ENCODE measurements at regions not wholly inside any gene's neighbourhood (a gene's known extent, or its start where the extent isn't known, plus 50 kb on each side); places are given as distances from the start of the nearest gene placed in this dataset.

GRCh38 chr1:239772446-239772845 lies 319.2 kb upstream of the FMN2 start:
- no peak overlapping the region for H2AK5ac ChIP-seq (ENCODE audit: low read depth, low read length)
- H2BK15ac ChIP-seq (ENCODE audit: low read length): no peak overlapping the region
- H3K23ac ChIP-seq (ENCODE audit: insufficient read length): no peak overlapping the region
- no peak overlapping the region for H3K9ac ChIP-seq (replicated peaks in 1 of 4; ENCODE audit: extremely low read depth in 1 of 4, low read depth in 3 of 4, low read length in 3 of 4)
- H3K18ac ChIP-seq (ENCODE audit: extremely low read depth, low read length): no peak overlapping the region
- no peaks in the 10 kb centered on the region for H4K20me1 ChIP-seq (replicated peaks in 1 of 2; ENCODE audit: control insufficient read depth in 1 of 2, insufficient read depth in 2 of 2, low read length in 2 of 2)
- H3K36me3 ChIP-seq (ENCODE audit: control insufficient read depth in 2 of 4, insufficient read depth in 4 of 4, low read length in 3 of 4): no peaks in the 10 kb centered on the region
- H3K9me3 ChIP-seq (ENCODE audit: insufficient read depth in 2 of 2, low read depth in 1 of 2, low read length in 1 of 2): no peaks in the 10 kb centered on the region
- H3K4ac ChIP-seq (replicated peaks; ENCODE audit: insufficient read length, low read depth, low read length): no peak overlapping the region
- H3K4me3 ChIP-seq (ENCODE audit: extremely low read depth in 1 of 4, insufficient read depth in 2 of 4, low read depth in 3 of 4, low read length in 4 of 4): no peak overlapping the region
- DNase-seq (ENCODE audit: low read depth in 1 of 2, low spot score in 2 of 2) (no peak), FAIRE-seq (no peak)
- ChIA-PET CTCF (ENCODE audit: partially characterized antibody) (interaction anchor here (1.3 kb wide), 1 partner anchor 12 kb away, joined by 5 read pairs; no protein-coding TSS in a partner anchor), POLR2A (ENCODE audit: partially characterized antibody) (no interaction called here)
- H4K8ac ChIP-seq (ENCODE audit: extremely low read depth, insufficient read depth, low read length): no peak overlapping the region
- H4K5ac ChIP-seq (ENCODE audit: insufficient read length, low read depth, low read length): no peak overlapping the region
- no peaks in the 10 kb centered on the region for H3K23me2 ChIP-seq (ENCODE audit: low read depth, low read length)
- H3K79me1 ChIP-seq (ENCODE audit: low read depth, low read length): no peaks in the 10 kb centered on the region
- no peak overlapping the region for H3K14ac ChIP-seq (ENCODE audit: insufficient read length)
- no peak overlapping the region for H3K27ac ChIP-seq (ENCODE audit: low read depth, low read length)
- no peak overlapping the region for H2BK120ac ChIP-seq (replicated peaks; ENCODE audit: low read depth, low read length)
- WGBS, 2 experiments (ENCODE audit: extremely low coverage in 1 of 2, insufficient coverage in 1 of 2, insufficient read length in 1 of 2, insufficient replicate concordance in 2 of 2, low coverage in 1 of 2, low lambda C conversion rate in 2 of 2, missing lambda C conversion rate in 1 of 2): 91% methylated on average over 4 of the region's 4 CpGs; no CpG with 5 or more reads in 1 of the 2 experiments
- H3K4me1 ChIP-seq (replicated peaks in 1 of 4; ENCODE audit: control insufficient read depth in 3 of 4, insufficient read depth in 4 of 4, low read length in 3 of 4): no peaks in the 10 kb centered on the region; a peak in 1 of 7 replicates
- H2BK5ac ChIP-seq (ENCODE audit: low read depth, low read length): no peak overlapping the region
- H2BK20ac ChIP-seq (ENCODE audit: low read length): no peak overlapping the region
- H2AFZ ChIP-seq (ENCODE audit: low read length): no peak overlapping the region
- H3K4me2 ChIP-seq (ENCODE audit: insufficient read depth in 1 of 2, low read depth in 2 of 2, low read length in 2 of 2): no peak overlapping the region
- no peak overlapping the region for H4K91ac ChIP-seq (replicated peaks; ENCODE audit: insufficient read length, low read length)
- H3K56ac ChIP-seq (replicated peaks; ENCODE audit: insufficient read length, low read depth, low read length): no peak overlapping the region
- no peak overlapping the region for H2BK12ac ChIP-seq (ENCODE audit: low read depth, low read length)
- H3K27me3 ChIP-seq (replicated peaks in 1 of 4; ENCODE audit: control insufficient read depth in 3 of 4, extremely low read depth in 1 of 4, insufficient read depth in 3 of 4, low read length in 3 of 4): no peaks in the 10 kb centered on the region
- H3K79me2 ChIP-seq (ENCODE audit: control insufficient read depth in 1 of 2, insufficient read depth in 2 of 2, low read length in 2 of 2): no peaks in the 10 kb centered on the region
- TF ChIP-seq EP300 (IDR thresholded peaks at IDR 0.05; ENCODE audit: borderline replicate concordance in 1 of 2, low read depth in 2 of 2, low read length in 2 of 2): no peak
- no peak for TF ChIP-seq KDM5A (IDR thresholded peaks at IDR 0.05; ENCODE audit: low read length)
- TF ChIP-seq JUN (IDR thresholded peaks at IDR 0.05; ENCODE audit: low read depth, low read length): no peak
- no peak for TF ChIP-seq ASH2L (IDR thresholded peaks at IDR 0.05; ENCODE audit: low read length)
- no peak for TF ChIP-seq BACH1 (IDR thresholded peaks at IDR 0.05; ENCODE audit: low read length)
- no peak for TF ChIP-seq MAX (IDR thresholded peaks at IDR 0.05)
- TF ChIP-seq TEAD4 (IDR thresholded peaks at IDR 0.05; ENCODE audit: low read depth, low read length): no peak
- TF ChIP-seq CHD1 (IDR thresholded peaks at IDR 0.05; ENCODE audit: low read depth, low read length): no peak
- TF ChIP-seq SIN3A (conservative IDR thresholded peaks at IDR 0.05 in 1 of 2, IDR thresholded peaks at IDR 0.05 in 1 of 2; ENCODE audit: low read depth in 1 of 2, low read length in 2 of 2): no peak
- no peak for TF ChIP-seq SIX5 (IDR thresholded peaks at IDR 0.05; ENCODE audit: low read depth, low read length)
- TF ChIP-seq NRF1 (IDR thresholded peaks at IDR 0.05; ENCODE audit: low read depth, low read length): no peak

All from H1 (cell line).